ENCODE measurements at regions not wholly inside any gene's neighbourhood (a gene's known extent, or its start where the extent isn't known, plus 50 kb on each side); places are given as distances from the start of the nearest gene placed in this dataset.

GRCh38 chr2:198374375-198375082 lies 570.1 kb downstream of the PLCL1 start:
- TF ChIP-seq REST (IDR thresholded peaks at IDR 0.05; ENCODE audit: low read depth): no peak
- no peak for TF ChIP-seq EP300 (IDR thresholded peaks at IDR 0.05; ENCODE audit: borderline replicate concordance)
- no peak for TF ChIP-seq EGR1 (IDR thresholded peaks at IDR 0.05)
- no peak for TF ChIP-seq TAF1 (IDR thresholded peaks at IDR 0.05; ENCODE audit: low read depth)

Measured in Ishikawa (cell line).